NCI-H460 (cell line): ENCODE measurements at regions not wholly inside any gene's neighbourhood (a gene's known extent, or its start where the extent isn't known, plus 50 kb on each side); places are given as distances from the start of the nearest gene placed in this dataset.

Experiments used
- DNase-seq: peaks from one replicate; pipeline ENCODE4 v3.0.0-alpha.2; 2016; ENCODE audit warnings: low read depth; ENCODE audit errors: extremely low read depth

GRCh38 chr1:217373761-217374701, 256.9 kb downstream of the GPATCH2 start:
- DNase-seq, result no peak

- DNase-seq, result no peak
Measured at GRCh38 chr1:217372049-217372970, 258.6 kb downstream of the GPATCH2 start.

GRCh38 chr1:217370757-217371156, 260.1 kb downstream of the GPATCH2 start:
- DNase-seq, result no peak

DNA sequence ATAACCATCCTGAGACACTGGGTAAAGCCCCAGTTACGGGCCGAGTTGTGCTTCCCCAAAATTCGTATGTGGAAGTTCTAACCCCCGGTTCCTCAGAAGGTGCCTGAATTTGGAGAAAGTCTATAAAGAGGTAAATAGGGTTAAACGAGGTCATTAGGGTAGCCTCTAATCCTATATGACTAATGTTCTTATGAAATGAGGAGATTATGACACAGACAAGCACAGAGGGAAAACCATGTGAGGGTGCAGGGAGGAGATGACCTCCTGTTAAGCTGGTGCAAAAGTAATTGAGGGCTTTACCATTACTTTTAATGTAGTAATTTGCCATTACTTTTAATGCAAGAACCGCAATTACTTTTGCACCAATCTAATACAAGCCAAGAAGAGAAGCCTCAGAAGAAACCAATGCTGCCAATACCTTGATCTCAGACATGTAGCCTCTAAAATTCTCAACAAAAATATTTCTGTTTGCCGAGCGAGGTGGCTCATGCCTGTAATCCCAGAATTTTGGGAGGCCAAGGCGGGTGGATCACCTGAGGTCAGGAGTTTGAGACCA, 260.8 kb downstream of the GPATCH2 start:
- DNase-seq, result no peak

DNA sequence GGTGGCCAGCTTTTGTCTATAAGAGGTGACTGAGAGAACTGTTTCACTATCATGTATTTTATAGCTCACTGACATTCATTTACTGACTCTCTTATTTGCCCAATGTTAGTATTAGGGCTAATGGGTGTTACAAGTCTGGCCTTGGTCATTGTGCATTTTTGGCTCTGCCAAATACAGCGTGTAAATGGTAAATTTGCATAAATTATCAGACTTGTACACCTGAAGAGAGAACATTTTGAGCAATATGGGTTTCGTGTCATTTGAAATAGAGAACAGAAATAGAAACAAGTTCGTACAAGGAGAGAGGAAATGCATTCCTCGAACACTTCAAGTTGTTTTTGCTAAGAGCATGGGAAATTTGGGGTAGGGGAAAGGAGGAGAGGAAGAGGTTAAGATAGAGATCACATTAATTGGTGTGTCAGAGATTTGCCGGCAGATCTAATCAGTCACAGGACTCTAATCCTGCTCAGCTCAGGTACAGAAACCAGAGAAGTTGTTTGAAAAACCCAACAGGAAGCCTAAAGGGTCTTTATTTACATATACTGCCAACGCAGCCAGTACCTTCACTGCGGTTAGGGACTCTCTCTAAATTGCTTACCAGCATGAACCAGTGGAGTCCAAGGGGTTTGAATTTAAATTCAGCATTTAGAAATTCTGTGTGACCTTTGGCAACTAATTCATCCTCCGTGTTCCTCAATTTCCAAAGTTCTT, 261.5 kb downstream of the GPATCH2 start:
- DNase-seq, result no peak

- no peak for DNase-seq
Measured at GRCh38 chr1:217364220-217364619, 266.7 kb downstream of the GPATCH2 start.

- DNase-seq, result no peak
Measured at GRCh38 chr1:217363319-217363718, 267.6 kb downstream of the GPATCH2 start.

DNA sequence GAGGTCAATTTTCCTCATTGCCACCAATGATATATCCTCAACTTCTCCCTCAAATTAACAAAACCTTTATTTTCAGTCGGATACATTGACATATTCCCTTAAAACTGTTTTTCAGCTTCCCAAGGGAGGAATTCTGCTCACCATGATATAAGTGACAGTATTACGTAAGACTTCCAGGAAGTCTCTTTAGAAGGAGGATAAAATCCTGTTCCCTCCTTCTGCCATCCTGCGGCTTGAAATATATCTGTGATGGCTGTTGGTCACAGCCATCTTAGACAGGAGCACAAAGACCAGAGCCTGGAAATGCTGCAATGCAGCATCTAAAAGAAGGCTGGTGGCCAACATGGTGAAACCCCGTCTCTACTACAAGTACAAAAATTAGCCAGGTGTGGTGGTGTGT, 270.4 kb downstream of the GPATCH2 start:
- DNase-seq, result no peak

GRCh38 chr1:217354895-217355294, 276.0 kb downstream of the GPATCH2 start:
- DNase-seq, result no peak

DNA sequence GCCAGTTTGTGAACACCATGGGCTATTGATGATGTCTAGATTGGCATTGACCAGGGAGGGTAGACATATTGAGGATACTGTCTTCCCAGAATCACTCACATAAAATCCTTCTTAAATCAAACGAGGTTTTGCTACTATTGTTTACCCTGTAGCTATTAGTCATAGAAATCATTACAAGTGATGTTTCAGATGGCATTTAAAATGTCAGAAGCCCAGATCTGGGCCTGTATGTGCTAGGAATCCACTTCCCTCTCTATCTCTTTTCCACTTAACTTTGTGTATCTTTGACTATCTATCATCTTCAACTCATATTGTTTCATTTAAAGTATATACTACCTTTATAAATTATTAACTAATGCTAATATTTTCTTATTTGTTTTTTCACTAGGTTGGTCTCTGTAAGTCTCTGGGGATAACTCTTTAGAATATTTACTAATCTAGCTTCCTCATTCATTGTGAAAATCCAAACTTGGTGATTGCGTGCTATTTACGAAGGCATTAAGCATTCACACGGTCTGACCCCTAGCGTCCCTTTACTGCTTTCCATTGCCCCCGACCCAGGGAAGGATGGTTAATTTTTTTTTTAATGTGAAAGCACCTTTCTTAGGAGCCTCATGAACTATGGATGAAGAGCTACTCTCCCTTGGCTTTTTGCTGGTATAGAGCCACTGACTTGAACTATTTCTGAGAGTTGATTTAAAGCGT, 281.8 kb downstream of the GPATCH2 start:
- DNase-seq, result no peak

GRCh38 chr1:217344712-217345111, 286.2 kb downstream of the GPATCH2 start:
- DNase-seq, result no peak

DNA sequence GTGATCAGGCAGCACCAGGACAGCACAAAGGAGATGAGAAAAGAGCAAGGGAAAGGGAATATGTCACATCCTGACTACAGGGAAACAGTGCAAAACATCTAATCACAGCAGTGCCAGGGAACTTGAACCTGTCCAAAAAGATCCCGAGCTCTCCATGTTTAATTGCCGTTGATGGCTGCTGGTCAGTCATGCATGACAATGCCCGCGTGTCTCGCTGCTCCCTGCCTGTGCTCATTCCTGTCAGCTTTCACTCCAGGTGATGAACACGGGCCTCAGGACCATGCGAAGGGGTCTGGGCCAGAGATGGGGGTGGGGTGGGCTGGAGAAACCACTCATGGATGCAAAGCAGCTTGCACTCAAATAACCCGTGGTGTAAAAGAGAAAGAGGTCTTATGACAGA, 287.0 kb downstream of the GPATCH2 start:
- no peak for DNase-seq

DNA sequence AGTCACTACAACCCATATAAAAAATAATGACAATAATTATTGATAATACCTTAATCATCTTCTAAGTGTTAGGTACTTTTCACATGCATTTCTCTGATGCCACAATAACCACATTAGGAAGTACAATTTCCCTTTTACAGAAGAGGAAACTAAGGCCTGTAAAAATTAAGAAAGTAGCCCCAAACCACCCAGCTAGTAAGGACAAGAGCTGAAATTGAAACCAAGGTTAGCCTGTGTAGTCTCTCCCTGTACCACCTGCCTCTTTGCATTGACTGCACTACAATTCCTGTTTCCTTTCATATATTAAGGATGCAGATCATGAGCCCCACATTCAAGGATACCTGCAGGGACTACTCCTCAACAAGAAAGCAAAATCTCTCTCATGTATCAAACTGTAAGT, 288.8 kb downstream of the GPATCH2 start:
- DNase-seq, result no peak

DNA sequence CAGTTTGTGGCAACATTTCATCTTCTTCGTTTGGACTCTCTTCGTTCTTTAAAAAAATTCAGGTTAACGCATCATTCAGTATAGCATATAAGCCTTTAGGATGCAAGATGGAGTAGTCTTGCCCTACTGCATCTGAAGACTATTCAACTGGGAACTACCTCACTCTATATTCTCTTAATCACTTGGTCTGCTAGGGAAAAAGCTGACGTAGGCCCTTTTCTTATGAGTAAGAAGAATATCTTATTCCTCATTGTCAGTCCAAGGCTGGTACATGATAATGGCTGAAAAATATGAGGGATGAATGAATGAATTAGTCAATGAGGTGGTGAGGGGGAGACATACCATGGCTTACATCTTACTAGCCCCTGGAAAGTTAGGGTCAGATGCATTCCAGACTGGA, 294.2 kb downstream of the GPATCH2 start:
- DNase-seq, result no peak

- DNase-seq, result peak; percentile 31
Measured at GRCh38 chr1:217333939-217334338, 297.0 kb downstream of the GPATCH2 start.

DNA sequence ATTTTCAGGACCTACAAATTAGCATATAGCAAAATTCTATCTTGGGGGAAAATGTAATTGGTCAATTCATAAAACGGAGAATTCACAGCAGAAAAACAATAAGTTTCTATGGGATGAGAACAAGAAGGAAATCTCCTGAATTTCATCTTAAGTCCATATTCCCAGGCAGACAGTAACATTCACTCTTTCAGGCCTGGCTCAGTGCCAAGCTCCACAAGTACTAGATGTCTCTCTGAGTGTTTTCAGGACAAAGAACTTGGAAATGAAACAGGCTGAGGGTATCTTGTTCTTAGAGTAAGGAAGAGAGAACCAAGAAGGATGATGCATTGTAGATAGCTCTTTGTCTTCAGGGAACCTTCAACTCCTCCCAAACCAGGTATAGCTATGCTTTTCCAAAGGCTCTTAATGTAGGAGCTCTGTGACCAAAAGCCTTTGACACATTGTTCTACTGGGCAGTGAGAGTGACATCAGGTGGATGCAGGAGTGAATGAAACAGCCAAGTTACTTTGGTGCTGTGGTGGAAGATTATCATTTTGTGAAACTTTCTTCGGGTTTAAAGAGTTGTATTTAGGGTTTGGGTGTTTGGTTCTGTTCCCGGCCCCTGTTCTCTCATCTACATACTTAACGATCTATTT, 298.3 kb downstream of the GPATCH2 start:
- DNase-seq, result no peak

- no peak for DNase-seq
Measured at GRCh38 chr1:217331698-217332097, 299.2 kb downstream of the GPATCH2 start.

GRCh38 chr1:217327901-217328300, 303.0 kb downstream of the GPATCH2 start:
- DNase-seq, result no peak

- no peak for DNase-seq
Measured at GRCh38 chr1:217322834-217323233, 308.1 kb downstream of the GPATCH2 start.
